Kidney epithelial cell (primary cell): ENCODE measurements at regions not wholly inside any gene's neighbourhood (a gene's known extent, or its start where the extent isn't known, plus 50 kb on each side); places are given as distances from the start of the nearest gene placed in this dataset.
"Not testable (repeated sequence)": the region's sequence is repeated elsewhere in the genome, so short reads cannot be mapped to it uniquely, and the experiment has no call there.

Source experiments
- DNase-seq: peaks from one replicate; pipeline ENCODE4 v3.0.0-alpha.2; 2010; ENCODE audit warnings: low read depth
- H3K27me3 ChIP-seq: 2 replicates; pipeline ENCODE4 v1.6.0; 2011; ENCODE audit warnings: low read length; ENCODE audit not compliant: control insufficient read depth, insufficient read depth
- H3K36me3 ChIP-seq: 2 replicates; pipeline ENCODE4 v1.5.1; 2011; ENCODE audit warnings: low read length; ENCODE audit not compliant: control insufficient read depth, insufficient read depth
- H3K4me3 ChIP-seq: 2 replicates; pipeline ENCODE4 v1.5.1; 2011; ENCODE audit warnings: low read depth, mild to moderate bottlenecking, control low read depth, low read length
- TF ChIP-seq, protein P1 (sequence below): IDR thresholded peaks from 2 replicates; pipeline ENCODE4 v1.5.1; 2011; ENCODE audit warnings: mild to moderate bottlenecking, moderate library complexity, low read length, control low read depth, inconsistent platforms; ENCODE audit not compliant: insufficient read depth, poor library complexity, severe bottlenecking

DNA sequence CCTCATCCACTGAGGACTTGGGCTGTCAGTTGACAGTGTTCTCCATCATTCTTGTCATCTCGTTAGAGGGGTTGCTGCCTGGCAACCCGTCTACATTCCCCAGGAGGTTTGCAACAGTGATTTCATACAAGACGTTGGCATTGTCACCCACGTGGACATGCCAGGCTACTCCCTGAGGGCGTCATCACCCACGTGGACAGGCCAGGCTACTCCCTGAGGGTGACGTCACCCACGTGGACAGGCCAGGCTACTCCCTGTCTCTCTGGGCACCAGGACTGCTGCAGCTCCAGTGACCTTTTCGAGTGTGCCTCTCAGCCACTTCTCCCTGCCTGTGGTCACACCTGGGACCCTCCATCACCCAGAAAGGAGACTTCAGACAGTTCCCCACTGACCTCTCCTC is 212.1 kb upstream of the NUPR2 start:
- H3K27me3 ChIP-seq, H3K4me3 ChIP-seq, H3K36me3 ChIP-seq, DNase-seq: not testable (repeated sequence)

DNA sequence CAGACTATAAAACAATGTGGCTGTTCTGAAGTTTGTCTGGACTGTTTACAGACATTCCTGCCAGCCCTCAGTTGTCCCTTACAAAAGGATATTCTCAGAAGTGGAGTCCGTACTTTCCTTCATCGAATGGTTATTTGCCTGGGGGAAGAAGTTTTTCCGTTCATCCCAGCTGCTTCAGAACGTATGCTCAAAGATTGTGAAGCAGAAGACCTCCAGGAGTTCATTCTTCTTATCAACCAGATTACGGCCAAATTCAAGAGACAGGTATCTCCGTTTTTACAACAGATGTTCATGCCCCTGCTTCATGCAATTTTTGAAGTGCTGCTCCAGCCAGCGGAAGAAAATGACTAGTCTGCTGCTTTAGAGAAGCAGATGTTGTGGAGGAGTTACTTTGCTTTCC is 174.3 kb upstream of the NUPR2 start:
- Histone ChIP-seq H3K36me3 (no peaks in the 10 kb centered on the region), H3K27me3 (no peaks in the 10 kb centered on the region), H3K4me3 (no peak overlapping the region)
- DNase-seq: no peak
- TF ChIP-seq, protein P1, sequence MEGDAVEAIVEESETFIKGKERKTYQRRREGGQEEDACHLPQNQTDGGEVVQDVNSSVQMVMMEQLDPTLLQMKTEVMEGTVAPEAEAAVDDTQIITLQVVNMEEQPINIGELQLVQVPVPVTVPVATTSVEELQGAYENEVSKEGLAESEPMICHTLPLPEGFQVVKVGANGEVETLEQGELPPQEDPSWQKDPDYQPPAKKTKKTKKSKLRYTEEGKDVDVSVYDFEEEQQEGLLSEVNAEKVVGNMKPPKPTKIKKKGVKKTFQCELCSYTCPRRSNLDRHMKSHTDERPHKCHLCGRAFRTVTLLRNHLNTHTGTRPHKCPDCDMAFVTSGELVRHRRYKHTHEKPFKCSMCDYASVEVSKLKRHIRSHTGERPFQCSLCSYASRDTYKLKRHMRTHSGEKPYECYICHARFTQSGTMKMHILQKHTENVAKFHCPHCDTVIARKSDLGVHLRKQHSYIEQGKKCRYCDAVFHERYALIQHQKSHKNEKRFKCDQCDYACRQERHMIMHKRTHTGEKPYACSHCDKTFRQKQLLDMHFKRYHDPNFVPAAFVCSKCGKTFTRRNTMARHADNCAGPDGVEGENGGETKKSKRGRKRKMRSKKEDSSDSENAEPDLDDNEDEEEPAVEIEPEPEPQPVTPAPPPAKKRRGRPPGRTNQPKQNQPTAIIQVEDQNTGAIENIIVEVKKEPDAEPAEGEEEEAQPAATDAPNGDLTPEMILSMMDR: no peak

DNA sequence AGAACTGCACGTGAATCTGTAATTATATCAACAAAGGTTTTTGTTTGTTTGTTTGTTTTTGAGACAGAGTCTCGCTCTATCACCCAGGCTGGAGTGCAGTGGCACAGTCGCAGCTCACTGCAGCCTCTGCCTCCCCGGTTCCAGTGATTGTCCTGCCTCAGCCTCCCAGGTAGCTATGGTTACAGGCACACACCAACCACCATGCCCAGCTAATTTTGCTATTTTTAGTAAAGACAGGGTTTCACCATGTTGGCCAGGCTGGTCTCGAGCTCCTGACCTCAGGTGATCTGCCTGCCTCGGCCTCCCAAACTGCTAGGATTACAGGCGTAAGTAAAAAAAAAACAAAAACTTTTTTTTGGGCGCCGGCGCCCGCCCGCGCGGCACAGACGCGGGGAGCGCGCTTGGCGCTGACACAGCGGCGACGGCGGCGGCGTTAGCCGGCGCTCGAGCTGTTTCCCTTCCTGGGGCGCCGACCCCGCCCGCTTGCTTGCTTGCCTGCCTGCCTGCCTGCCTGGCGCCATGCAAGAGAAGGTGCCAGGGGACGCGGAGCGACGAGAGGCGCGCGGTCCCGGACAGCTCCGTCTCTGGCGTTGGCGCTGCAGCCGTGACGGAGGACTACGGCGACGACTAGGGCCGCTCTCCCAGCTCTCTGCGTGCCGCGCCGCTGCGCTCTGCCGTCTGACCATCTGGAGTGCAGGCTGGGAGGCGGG is 171.4 kb upstream of the NUPR2 start:
- no peaks in the 10 kb centered on the region for H3K27me3 ChIP-seq
- H3K4me3 ChIP-seq: peak overlapping the region; percentile 10
- TF ChIP-seq, protein P1: no peak
- no peaks in the 10 kb centered on the region for H3K36me3 ChIP-seq
- no peak for DNase-seq

DNA sequence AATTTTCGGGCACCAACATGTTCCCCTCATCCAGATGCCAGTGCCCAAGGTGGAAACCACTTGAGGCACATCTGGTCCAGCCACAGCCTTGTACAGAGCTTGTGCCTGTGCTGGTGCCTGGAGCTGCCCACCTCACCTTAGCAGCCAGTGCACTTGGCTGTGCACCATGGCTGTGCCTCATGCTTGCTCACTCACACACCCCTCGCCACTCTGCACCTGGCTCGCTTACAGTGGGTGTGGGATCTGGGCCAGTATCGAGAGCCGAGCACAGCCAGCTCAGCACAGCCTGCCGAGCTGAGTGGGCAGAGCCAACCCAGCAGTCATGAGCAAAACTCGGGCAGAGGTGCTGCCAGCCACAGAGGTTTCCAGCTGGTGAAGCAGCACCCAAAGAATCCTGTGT is 139.9 kb upstream of the NUPR2 start:
- no peaks in the 10 kb centered on the region for H3K36me3 ChIP-seq
- no peaks in the 10 kb centered on the region for H3K27me3 ChIP-seq
- no peak overlapping the region for H3K4me3 ChIP-seq
- TF ChIP-seq, protein P1: no peak
- no peak for DNase-seq

DNA sequence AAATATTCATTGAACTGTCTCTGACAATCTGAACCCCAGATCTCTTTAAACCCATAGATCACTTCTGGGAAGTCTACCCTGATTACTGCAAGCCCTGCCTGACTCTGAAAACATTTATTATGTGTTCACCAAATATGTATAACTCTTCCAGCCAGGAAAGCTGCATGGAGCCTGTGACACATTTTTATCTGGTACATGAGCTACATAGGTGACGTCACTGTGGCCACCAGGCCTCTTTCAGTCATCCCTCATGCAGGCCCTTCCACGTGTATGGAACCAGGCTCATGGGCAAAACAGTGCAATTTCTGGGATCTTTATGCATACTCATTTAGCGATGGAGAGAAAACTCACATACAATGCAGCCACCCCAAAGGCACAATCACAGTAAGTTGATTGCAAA is 133.9 kb upstream of the NUPR2 start:
- H3K36me3 ChIP-seq: no peaks in the 10 kb centered on the region
- DNase-seq: no peak
- H3K27me3 ChIP-seq: no peaks in the 10 kb centered on the region
- H3K4me3 ChIP-seq: no peak overlapping the region
- TF ChIP-seq, protein P1: no peak

DNA sequence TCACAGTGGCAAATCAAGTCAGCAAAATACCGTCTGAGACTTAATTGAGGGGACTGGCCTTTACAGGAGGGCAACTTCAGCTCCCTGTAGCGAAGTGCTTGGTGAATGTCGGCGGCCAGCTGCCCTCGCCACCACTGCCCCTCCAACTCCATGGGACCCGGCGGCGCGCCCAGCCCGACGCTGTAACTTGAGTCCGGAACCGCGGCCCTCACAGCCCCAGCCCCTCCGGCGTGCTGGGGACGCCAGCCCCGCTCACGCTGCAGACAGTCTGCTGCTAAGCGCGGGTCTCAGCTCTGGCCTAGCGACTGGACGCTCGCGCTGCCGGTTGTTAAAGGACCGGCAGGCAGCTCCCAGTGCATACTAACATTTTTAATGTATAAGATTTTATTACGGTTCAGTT is 113.4 kb upstream of the NUPR2 start:
- no peaks in the 10 kb centered on the region for H3K27me3 ChIP-seq
- DNase-seq: no peak
- H3K4me3 ChIP-seq: no peak overlapping the region
- TF ChIP-seq, protein P1: no peak
- H3K36me3 ChIP-seq: no peaks in the 10 kb centered on the region
